Naive B cell (primary cell): ENCODE measurements at regions not wholly inside any gene's neighbourhood (a gene's known extent, or its start where the extent isn't known, plus 50 kb on each side); places are given as distances from the start of the nearest gene placed in this dataset.
"Not testable (repeated sequence)": the region's sequence is repeated elsewhere in the genome, so short reads cannot be mapped to it uniquely, and the experiment has no call there.

Experiments used
- ATAC-seq, 2 donors: fragments of 150-1000 bp; cut with Tn5 transposase; 2 replicates each; pipeline ENCODE4 v1.10.0; 2021; ENCODE audit warnings: low read depth in 2 of 2, mild to moderate bottlenecking in 2 of 2, moderate library complexity in 2 of 2
- DNase-seq: peaks from one replicate; pipeline ENCODE4 v3.0.0; 2022
- H3K27ac Mint-ChIP-seq, 6 donors: one replicate each; pipeline ENCODE4 v1.8.0; 2020 to 2022; ENCODE audit warnings: mild to moderate bottlenecking in 6 of 6, mixed read lengths in 6 of 6, moderate library complexity in 5 of 6, inconsistent platforms in 2 of 6
- H3K27me3 Mint-ChIP-seq, 3 donors: one replicate each; pipeline ENCODE4 v1.8.0; 2021 to 2022; ENCODE audit warnings: mixed read lengths in 3 of 3, mild to moderate bottlenecking in 1 of 3
- H3K36me3 Mint-ChIP-seq, 2 donors: one replicate each; pipeline ENCODE4 v1.8.0; 2020 to 2022; ENCODE audit warnings: mixed read lengths in 2 of 2, inconsistent platforms in 1 of 2, mild to moderate bottlenecking in 1 of 2
- H3K4me1 Mint-ChIP-seq, 3 donors: one replicate each; pipeline ENCODE4 v1.8.0; 2020 to 2022; ENCODE audit warnings: mixed read lengths in 3 of 3, inconsistent platforms in 1 of 3, mild to moderate bottlenecking in 1 of 3, moderate library complexity in 1 of 3
- H3K4me3 Mint-ChIP-seq, 8 donors: one replicate each; pipeline ENCODE4 v1.8.0; 2020 to 2022; ENCODE audit warnings: mild to moderate bottlenecking in 8 of 8, mixed read lengths in 8 of 8, moderate library complexity in 8 of 8, inconsistent platforms in 2 of 8
- H3K9me3 Mint-ChIP-seq, 7 donors: one replicate each; pipeline ENCODE4 v1.8.0; 2020 to 2022; ENCODE audit warnings: mixed read lengths in 7 of 7, mild to moderate bottlenecking in 5 of 7, inconsistent platforms in 2 of 7, moderate library complexity in 1 of 7

DNA sequence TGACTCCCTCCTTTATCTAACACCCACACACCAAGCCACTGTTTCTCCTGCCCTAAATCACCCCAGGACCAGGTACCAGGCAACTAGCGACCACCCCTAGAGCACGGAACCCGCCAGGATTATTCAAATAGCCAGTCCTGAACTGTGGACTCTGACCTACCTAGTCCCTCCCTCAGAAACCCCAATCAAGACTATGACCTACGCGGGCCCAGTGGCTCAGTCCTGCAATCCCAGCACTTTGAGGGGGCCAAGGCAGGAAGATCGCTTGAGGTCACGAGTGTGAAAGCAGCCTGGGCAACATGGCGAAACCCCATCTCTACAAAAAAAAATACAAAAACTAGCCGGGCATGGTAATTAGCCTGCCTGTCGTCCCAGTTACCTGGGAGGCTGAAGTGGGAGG, 232.8 kb upstream of the FOXK1 start:
- Mint-ChIP-seq H3K4me1 (no peaks in the 10 kb centered on the region), H3K36me3 (no peaks in the 10 kb centered on the region), H3K27ac (peak overlapping the region in 1 of 6 donors; percentile 78), H3K27me3 (peaks cover 0 to 6% (median 6%) of the 10 kb centered on the region in 3 donors), H3K9me3 (peaks cover 0 to 10% (median 4%) of the 10 kb centered on the region in 7 donors), H3K4me3 (no peak overlapping the region)
- ATAC-seq (no peak), DNase-seq (no peak)

DNA sequence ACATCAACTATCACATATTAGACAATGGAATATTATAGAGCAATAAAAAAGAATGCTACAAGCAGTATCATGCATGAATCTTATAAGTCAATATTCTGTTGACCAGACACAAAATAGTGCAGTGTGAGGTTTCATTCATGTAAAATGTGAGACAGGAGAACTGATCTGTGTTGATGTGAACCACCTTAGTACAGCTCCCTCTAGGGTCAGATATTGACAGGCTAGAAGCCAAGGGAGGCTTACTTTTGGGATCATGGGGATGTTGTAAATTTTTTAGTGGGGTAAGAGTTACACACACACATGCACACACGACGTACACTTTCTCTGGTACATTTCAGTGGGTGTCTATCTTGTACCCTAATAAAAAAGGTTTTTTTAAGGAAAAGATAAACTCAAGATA, 231.6 kb upstream of the FOXK1 start:
- H3K36me3 Mint-ChIP-seq, result no peaks in the 10 kb centered on the region
- H3K27ac Mint-ChIP-seq, result no peak overlapping the region
- no peak overlapping the region for H3K4me3 Mint-ChIP-seq
- H3K27me3 Mint-ChIP-seq, result no peaks in the 10 kb centered on the region
- DNase-seq (no peak), ATAC-seq (no peak)
- H3K9me3 Mint-ChIP-seq, result peaks cover 0 to 13% (median 5%) of the 10 kb centered on the region in 7 donors
- H3K4me1 Mint-ChIP-seq, result no peaks in the 10 kb centered on the region

DNA sequence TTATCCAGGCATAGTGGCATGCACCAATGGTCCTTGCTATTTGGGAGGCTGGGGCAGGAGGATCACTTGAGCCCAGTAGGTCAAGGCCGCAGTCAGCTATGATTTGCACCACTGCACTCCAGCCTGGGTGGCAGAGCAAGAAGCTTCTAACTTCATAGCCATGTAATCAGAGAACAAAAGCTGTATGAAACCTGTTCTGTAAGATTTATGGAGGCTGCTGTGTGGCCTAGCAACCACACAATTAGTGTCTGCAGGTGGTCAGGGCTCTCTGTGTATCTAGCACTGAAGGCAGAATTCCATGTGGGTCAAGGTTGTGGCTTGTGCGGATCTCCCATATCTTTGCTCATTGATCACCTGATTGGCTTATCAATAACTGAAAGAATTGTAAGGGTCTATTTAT, 221.5 kb upstream of the FOXK1 start:
- peaks cover under 1 to 6% (median 5%) of the 10 kb centered on the region in 3 donors for H3K27me3 Mint-ChIP-seq
- H3K4me1 Mint-ChIP-seq, result peaks cover 0 to 11% (median 0%) of the 10 kb centered on the region in 3 donors
- no peak overlapping the region for H3K27ac Mint-ChIP-seq
- no peak overlapping the region for H3K4me3 Mint-ChIP-seq
- DNase-seq (no peak), ATAC-seq (no peak)
- peaks cover 0 to 11% (median 1%) of the 10 kb centered on the region in 7 donors for H3K9me3 Mint-ChIP-seq
- no peaks in the 10 kb centered on the region for H3K36me3 Mint-ChIP-seq

DNA sequence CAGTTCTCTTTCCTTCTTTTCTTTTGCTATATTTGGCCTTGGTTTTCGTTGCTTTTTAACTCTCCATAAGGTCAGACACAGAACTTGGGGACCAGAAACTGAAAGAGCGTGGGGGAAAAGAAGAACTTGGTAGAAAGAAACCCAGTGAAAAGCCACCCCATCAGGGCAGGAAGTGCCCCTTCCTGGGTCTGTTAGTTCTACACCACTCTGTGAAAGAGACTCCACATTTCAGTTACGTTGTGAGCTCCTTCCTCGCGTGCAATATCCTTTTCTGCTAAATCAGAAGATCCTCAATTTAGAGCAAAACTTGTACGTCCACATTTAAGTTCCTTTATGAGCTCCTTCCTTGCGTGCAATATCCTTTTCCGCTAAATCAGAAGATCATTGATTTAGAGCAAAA, 220.6 kb upstream of the FOXK1 start:
- Mint-ChIP-seq H3K27me3 (peaks cover 5 to 7% (median 6%) of the 10 kb centered on the region in 3 donors), H3K9me3 (peaks cover 0 to 11% (median 3%) of the 10 kb centered on the region in 7 donors), H3K4me1 (peaks cover 0 to 11% (median 0%) of the 10 kb centered on the region in 3 donors), H3K27ac (peak overlapping the region in 1 of 6 donors; percentile 60), H3K4me3 (no peak overlapping the region), H3K36me3 (no peaks in the 10 kb centered on the region)
- DNase-seq (no peak), ATAC-seq (no peak)

DNA sequence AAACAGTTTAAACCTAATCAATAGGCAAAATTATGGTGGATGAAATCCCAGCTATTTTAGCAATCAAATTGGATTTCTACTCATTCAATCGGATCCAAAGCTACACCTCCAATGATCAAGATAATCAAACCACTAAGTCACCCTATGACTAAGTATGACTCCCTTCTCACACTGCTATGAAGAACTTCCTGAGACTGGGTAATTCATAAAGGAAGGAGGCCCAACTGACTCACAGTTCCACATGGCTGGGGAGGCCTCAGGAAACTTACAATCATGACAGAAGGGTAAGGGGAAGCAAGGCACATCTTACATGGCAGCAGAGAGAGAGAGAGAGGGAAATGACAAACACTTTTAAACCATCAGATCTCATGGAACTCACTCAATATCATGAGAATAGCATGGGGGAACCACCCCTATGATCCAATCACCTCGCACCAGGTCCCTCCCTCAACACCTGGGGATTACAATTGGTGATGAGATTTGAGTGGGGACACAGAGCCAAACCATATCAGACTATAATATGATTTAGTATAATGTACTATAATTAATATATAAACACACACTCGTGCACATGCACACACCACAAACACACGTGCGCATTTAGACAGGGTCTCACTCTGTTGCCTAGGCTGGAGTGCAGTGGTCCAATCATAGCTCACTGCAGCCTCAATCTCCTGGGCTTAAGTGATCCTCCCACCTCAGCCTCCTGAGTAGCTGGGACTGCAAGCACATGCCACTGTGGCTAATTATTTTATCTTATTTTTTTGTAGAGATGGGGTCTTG, 213.6 kb upstream of the FOXK1 start:
- Mint-ChIP-seq H3K36me3 (peaks cover 0 to 7% of the 10 kb centered on the region in 2 donors), H3K9me3 (peaks cover 0 to 16% (median 9%) of the 10 kb centered on the region in 7 donors), H3K27ac (no peak overlapping the region), H3K4me1 (no peaks in the 10 kb centered on the region), H3K27me3 (peaks cover 5 to 17% (median 13%) of the 10 kb centered on the region in 3 donors), H3K4me3 (no peak overlapping the region)
- no peak for ATAC-seq
- DNase-seq, result no peak

DNA sequence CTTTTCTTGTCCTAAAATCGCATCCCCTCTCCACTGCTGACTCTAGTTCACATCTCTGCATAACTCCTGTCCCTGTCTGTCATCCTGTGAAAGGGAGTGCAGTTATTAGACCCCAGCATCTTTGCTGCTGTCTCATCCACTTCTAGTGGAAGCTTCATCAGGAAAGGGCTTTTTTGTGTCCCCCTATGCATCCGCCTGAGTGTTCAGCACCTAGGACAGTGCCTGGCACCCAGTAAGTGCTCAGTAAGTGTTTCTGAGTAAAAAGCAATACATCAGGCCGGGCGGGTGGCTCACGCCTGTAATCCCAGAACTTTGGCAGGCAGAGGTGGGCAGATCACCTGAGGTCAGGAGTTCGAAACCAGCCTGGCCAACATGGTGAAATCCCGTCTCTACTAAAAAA, 211.8 kb upstream of the FOXK1 start:
- peaks cover 0 to 7% of the 10 kb centered on the region in 2 donors for H3K36me3 Mint-ChIP-seq
- DNase-seq, result no peak
- no peak overlapping the region for H3K4me3 Mint-ChIP-seq
- no peaks in the 10 kb centered on the region for H3K4me1 Mint-ChIP-seq
- H3K9me3 Mint-ChIP-seq, result peaks cover 0 to 19% (median 4%) of the 10 kb centered on the region in 7 donors
- peaks cover 5 to 19% (median 17%) of the 10 kb centered on the region in 3 donors for H3K27me3 Mint-ChIP-seq
- no peak for ATAC-seq
- H3K27ac Mint-ChIP-seq, result peak overlapping the region in 1 of 6 donors; percentile 22

DNA sequence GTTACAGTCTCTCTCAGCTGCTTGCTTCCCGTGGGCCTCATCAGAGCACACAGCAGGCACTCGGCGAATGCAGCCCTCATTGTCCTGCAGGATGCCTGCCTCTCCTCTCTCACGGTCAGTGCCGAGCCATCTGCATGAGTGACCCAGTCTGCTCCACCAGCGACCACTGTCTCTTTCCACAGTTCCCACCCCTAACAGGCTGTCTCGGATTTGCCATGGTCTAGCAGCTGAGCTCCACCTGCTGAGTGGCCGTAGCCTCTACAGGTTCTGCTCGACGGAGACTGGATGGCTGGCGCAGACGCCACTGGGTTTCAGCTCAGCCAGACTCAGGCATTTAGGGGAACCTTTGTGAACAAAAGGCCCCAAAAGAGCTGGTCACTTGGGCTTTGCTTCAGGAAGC, 209.4 kb upstream of the FOXK1 start:
- H3K27me3 Mint-ChIP-seq, result peaks cover 10 to 17% (median 15%) of the 10 kb centered on the region in 3 donors

DNA sequence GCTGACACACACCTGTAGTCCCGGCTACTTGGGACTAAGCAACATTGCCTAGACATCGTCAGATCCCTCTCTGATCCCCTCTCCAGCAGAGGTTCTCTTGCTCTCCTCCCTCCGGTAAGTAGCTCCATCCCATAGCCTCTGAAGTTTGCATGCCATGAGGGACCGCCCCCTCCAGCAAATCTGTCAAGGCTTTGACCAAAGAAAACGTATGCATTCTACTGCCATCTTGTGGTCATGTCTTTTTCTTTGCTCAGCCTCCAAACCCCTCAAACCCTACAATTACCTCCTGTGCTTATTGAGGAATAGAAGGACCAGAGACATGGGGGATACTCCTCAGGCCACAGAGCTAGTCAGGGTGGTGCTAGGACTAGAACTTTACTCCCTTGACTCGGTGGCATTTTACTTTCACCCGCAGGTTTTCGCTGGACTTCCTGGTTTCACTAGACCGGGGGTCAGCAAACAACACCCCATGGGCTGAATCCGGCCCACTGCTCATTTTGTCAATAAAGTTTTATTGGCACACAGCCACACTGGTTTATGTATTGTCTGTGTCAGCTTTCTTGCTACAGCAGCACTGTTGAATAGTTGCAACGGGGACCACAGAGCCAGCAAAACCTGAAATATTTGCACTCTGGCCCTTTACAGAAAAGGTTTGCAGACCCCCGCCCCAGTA, 202.6 kb upstream of the FOXK1 start:
- Mint-ChIP-seq H3K4me3 (no peak overlapping the region), H3K4me1 (no peaks in the 10 kb centered on the region), H3K36me3 (peaks cover 4 to 20% of the 10 kb centered on the region in 2 donors), H3K27me3 (peaks cover 4 to 22% (median 11%) of the 10 kb centered on the region in 3 donors), H3K27ac (peak overlapping the region in 1 of 6 donors; percentile 88), H3K9me3 (peaks cover 18 to 33% (median 24%) of the 10 kb centered on the region in 7 donors)
- ATAC-seq, result no peak
- no peak for DNase-seq

More for the DNA sequence above, 209.4 kb upstream of the FOXK1 start:
- H3K27ac Mint-ChIP-seq, result no peak overlapping the region
- DNase-seq (no peak), ATAC-seq (no peak)
- H3K36me3 Mint-ChIP-seq, result peaks cover 0 to 7% of the 10 kb centered on the region in 2 donors
- peak overlapping the region in 1 of 8 donors; percentile 44 for H3K4me3 Mint-ChIP-seq
- H3K9me3 Mint-ChIP-seq, result peaks cover 0 to 14% (median 4%) of the 10 kb centered on the region in 7 donors
- H3K4me1 Mint-ChIP-seq, result no peaks in the 10 kb centered on the region

DNA sequence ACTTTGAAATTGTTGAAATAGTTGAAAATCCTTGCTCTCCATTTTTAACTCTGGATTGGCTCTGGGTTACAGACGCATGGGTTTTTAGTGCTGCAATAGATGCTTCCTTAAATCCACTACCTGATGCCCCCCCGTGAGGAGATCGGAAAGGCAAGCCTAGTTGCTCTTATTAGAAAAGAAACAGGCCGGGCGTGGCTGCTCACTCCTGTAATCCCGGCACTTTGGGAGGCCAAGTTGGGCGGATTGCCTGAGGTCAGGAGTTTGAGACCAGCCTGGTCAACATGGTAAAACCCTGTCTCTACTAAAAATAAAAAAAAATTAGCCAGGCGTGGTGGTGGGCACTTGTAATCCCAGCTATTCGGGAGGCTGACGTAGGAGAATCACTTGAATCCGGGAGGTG, 202.0 kb upstream of the FOXK1 start:
- not testable (repeated sequence) for H3K27ac Mint-ChIP-seq, H3K4me3 Mint-ChIP-seq, DNase-seq, H3K4me1 Mint-ChIP-seq, ATAC-seq
- peaks cover 19 to 33% (median 24%) of the 10 kb centered on the region in 7 donors for H3K9me3 Mint-ChIP-seq
- H3K36me3 Mint-ChIP-seq, result peaks cover 4 to 26% of the 10 kb centered on the region in 2 donors
- H3K27me3 Mint-ChIP-seq, result peaks cover 6 to 26% (median 8%) of the 10 kb centered on the region in 3 donors

DNA sequence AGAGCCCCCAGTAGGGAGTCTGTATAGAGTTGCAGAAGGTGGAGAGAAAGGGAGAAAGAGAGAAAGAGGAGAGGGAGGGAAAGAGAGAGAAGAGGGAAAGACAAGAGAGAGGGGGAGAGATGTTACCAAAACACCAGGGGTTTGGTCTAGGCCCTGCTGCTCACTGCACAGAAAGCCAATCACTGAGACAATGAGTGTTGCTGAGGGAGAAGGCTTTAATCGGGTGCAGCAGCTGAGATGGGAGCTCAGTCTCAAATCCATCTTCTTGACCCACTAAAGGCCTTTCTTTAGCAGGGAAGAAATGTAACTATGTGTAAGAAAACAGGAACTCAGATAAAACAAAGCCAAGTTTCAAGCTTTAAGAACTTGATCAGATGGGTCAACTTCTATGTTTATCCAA, 198.2 kb upstream of the FOXK1 start:
- DNase-seq (no peak), ATAC-seq (no peak)
- Mint-ChIP-seq H3K36me3 (peaks cover 4 to 27% of the 10 kb centered on the region in 2 donors), H3K4me3 (no peak overlapping the region), H3K4me1 (no peaks in the 10 kb centered on the region), H3K9me3 (peaks cover 18 to 37% (median 22%) of the 10 kb centered on the region in 7 donors), H3K27ac (no peak overlapping the region), H3K27me3 (peaks cover 0 to 16% (median 4%) of the 10 kb centered on the region in 3 donors)

DNA sequence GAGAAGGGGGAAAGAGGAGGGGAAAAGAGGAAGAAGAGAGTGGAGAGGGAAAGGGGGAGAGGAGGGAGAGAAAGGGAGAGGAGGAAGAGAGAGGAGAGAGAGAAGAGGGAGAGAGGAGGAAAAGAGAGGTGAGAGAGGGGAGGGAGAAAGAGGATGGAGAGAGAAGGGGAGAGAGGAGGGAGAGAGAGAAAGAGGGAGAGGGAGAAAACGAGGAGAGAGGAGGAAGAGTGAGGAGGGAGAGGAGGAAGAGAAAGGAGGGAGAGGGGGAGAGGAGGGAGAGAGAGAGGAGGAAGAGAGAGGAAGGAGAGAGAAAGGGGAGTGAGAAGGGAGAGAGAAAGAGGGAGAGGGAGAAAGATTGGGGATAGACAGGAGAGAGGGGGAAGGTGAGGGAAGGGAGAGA, 197.6 kb upstream of the FOXK1 start:
- ATAC-seq, result no peak
- Mint-ChIP-seq H3K36me3 (peaks cover 4 to 27% of the 10 kb centered on the region in 2 donors), H3K27ac (peak overlapping the region in 1 of 6 donors; percentile 38), H3K4me1 (no peaks in the 10 kb centered on the region), H3K4me3 (no peak overlapping the region), H3K9me3 (peaks cover 18 to 37% (median 22%) of the 10 kb centered on the region in 7 donors), H3K27me3 (peaks cover 0 to 16% (median 4%) of the 10 kb centered on the region in 3 donors)
- no peak for DNase-seq

DNA sequence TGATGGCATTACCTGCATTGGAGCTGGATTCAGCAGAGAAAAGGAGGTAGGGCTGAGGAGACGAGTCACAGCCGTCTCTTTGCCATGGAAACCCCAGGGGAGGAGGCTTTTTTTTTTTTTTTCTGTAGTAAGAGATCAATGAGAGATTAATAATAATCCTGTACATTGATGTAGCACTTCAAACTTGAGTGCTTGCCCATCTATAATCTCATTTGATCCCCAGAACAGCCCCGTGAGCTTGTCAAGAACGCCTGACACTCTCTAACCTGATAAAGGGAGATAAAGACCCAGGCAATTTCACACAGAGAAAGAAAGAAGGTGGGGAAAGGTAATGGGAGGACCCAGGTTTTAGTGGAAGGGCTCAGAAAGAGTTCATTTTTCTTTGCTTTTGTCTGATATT, 195.2 kb upstream of the FOXK1 start:
- H3K27me3 Mint-ChIP-seq, result peaks cover 0 to 23% (median 10%) of the 10 kb centered on the region in 3 donors
- no peak overlapping the region for H3K27ac Mint-ChIP-seq
- H3K9me3 Mint-ChIP-seq, result peaks cover 7 to 19% (median 14%) of the 10 kb centered on the region in 7 donors
- H3K4me3 Mint-ChIP-seq, result no peak overlapping the region
- DNase-seq (no peak), ATAC-seq (no peak)
- peaks cover 0 to 19% of the 10 kb centered on the region in 2 donors for H3K36me3 Mint-ChIP-seq
- no peaks in the 10 kb centered on the region for H3K4me1 Mint-ChIP-seq

DNA sequence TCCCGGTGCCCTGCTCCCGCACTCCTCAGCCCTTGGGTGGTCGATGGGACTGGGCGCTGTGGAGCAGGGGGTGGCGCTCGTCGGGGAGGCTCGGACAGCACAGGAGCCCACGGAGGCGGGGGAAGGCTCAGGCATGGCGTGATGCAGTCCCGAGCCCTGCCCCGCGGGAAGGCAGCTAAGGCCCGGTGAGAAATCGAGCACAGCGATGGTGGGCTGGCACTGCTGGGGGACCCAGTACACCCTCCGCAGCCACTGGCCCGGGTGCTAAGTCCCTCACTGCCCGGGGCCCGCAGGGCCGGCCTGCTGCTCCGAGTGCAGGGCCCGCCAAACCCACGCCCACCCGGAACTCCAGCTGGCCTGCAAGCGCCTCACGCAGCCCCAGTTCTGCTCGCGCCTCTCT, 185.2 kb upstream of the FOXK1 start:
- Mint-ChIP-seq H3K9me3 (peaks cover 7 to 34% (median 18%) of the 10 kb centered on the region in 7 donors), H3K36me3 (peaks cover 0 to 18% of the 10 kb centered on the region in 2 donors)
- not testable (repeated sequence) for H3K27me3 Mint-ChIP-seq, DNase-seq, H3K4me3 Mint-ChIP-seq, ATAC-seq, H3K27ac Mint-ChIP-seq, H3K4me1 Mint-ChIP-seq
